HG03342 (cell line): ENCODE measurements at regions not wholly inside any gene's neighbourhood (a gene's known extent, or its start where the extent isn't known, plus 50 kb on each side); places are given as distances from the start of the nearest gene placed in this dataset.

Experiments
- ATAC-seq: cut with Tn5 transposase; IDR thresholded peaks from one replicate; pipeline ENCODE4 v1.9.1; 2021; ENCODE audit warnings: mild to moderate bottlenecking, moderate library complexity; ENCODE audit not compliant: unreplicated experiment

DNA sequence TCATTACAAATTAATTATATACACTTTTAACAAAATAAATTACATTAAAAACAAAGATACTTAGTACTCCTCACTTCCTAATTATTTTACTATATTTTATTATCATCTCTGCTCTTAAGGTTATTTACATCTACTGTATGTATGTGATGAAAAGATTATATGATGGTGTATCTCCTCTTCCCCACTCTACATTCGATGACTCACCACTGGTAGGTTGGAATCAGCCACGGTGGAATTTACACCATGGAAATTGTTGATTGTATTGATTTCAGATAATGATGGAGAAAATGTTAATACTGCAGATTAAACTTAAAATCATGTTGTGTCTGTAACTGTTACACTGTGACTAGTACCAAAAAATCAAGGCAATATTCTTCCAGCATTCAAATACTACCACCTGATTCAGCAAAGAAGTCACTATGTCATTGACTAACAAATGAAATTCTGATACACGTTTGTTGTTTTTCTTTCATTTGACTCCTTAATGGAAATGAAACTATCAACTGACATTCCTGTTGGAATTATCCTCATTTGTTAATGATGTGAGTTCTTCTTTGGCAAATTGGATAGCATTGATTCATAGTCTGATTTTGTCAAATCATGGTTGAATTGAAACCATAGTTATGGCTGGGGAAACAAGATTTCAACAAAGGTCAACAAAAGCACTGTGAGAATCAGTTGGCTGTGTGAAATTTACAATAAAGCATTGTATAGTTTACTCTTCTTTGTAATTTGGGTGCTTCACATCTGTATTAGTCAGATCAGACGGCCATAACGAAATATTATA, 69.0 kb upstream of the NLK start:
- ATAC-seq = no peak

DNA sequence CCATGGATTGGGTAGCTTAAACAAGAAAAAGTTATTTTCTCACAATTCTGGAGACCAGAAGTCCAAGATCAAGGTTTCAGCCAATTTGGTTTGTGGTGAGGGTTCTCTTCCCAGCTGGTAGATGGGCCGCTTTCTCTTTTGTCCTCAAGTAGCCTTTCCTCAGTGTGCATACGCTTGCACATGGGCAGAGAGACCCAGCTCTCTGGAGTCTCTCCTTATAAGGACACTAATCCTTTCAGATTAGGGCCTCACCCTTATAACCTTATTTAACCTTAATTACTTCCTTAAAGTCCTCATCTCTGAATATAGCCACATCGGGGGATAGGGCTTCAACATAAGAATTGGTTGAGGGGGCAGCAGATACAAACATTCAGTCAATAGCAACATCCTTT, 68.4 kb upstream of the NLK start:
- ATAC-seq = no peak

DNA sequence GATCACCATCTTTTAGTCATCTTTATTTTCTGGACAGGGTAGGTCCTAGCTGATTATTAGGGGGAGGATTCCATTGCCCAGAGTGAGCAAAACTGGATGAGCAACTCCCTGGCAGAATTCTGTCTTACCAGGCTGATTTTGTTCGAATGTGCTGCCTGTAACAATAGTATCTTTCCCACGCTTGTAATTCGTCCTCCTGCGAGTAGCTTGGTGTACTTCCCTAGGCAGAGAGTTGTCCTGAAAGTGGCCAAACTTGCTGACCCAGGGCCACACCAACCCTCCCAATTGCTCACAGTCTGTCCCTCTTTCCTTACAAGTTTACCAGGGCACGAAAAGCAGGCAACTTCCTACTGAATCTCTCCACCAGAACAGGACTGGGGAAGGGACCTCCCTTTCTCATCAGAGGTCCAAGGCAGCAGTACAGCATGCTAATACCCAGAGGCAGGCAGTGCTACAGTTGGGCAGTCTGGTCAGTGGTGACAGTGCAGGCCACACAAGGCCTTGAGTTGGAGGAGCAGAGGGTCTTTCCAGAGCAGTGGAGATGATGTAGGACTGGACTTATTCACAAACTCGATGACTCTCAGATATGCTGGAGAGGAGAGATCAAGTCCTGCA, 67.8 kb upstream of the NLK start:
- no peak for ATAC-seq

DNA sequence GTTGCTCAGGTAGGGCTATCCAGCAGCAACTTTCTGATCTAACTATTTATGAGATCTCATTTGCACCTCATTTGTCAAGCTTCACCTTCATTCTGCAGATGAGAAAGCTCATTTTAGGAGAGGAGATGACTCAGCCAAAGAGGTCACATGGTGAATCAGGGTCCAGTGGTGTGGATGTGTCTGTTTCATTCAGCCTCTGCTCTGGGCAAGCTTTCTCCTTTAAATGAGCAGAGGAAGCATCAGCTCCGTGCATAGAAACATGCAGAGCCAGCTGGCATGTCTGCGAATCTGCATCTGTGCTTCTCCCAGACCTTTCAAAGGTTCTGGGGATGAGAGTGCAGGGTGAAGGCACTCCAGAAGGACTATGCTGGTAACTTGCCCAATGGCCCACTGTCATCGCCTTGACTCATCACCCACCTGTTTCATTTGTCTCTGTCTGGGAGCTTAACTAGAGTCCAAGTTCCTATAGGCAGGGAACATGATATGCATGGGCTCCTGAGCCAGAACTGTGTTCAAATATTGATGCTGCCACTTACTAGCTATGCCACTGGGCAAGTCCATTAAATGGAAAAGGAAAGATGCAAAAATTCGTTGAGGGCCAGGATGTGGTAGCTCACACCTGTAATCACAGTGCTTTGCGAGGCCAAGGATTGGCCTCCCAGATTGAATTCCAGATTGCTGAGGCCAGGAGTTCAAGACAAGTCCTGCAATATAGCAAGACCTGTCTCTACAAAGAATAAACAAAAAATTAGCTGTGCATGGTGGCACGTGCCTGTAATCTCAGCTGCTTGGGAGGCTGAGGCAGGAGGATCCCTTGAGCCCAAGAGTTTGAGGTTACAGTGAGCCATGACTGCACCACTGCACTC, 67.1 kb upstream of the NLK start:
- ATAC-seq = no peak

DNA sequence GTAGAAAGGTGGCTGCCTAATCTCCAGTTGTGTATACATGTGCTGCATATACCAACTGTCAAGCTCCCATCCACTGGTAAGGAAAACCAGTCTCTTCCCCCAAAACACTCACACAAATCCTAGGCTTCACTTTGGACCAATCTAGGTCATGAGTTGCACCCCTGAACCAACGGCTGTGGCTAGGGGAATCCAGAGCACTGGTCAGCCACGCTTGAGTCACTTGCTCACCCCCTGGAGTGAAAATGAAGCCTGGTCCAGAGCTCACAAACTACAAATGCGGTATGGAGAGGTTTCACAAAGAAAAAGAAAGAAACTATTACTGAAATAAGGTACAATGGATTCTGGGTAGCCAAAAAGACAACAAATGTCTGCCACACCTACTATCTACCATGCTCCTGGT, 66.1 kb upstream of the NLK start:
- ATAC-seq = no peak

DNA sequence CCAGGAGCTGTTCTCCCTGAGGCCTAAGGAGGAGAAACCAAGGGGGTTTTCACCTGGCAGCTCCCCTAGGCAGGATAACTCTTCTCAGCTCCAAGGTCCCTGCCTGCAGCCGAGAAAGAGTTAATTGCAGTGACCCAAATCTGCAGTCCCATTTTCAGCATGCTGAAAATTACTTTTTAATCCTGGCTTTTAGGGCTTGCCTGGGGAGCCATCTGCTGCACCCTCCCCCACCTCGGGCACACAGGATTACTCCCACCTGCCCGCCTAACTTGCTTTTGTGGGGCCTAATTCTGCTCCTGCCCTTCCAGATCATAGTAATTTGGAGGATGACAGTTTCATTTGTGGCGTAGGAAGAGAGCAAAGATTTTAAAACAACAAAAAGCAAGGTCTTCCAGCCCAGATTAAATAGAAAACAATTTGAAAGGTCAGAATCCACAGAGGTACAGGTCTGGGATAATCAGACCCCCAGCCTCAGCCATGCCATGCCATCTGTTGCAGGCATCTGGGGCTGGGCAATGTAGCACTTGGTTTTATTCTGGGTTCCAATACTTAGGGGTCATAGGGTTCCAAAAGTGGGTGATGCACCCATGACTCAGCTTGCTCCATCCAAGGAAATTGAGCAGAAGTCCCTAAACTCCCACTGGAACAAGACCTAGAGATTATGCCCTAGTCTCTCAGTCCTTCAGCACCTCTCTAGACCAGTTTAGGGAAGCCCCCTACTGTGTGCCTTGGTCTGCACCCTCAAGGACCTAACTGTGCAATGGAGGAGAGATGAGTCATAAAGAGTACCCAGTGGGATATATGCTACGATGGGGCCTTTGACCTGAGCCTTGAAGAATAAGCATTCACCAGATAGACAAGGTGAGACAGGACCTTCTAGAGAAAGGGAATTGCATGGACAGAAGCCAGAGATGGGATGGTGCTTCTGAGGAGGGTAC, 64.5 kb upstream of the NLK start:
- no peak for ATAC-seq

DNA sequence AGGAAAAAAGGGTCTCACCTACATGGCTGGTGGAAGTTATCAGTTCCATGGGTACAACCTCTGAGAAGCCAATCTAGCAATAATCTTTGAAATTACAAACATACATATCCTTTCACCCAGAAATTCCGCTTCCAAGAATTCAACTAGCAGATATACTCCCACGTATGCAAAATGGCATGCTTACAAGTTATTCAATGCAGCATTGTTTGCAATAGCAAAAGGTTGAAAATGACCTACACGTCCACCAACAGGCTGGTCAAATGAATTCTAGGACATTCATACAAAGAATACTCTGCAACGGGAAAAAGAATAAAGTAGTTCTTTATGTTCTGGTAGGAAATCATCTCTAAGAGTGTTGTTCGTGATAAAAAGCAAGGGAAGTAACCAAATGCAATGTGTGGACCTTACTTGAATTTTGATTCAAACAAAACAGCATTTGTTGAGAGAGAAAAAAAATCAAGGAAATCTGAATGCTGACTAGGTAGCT, 63.7 kb upstream of the NLK start:
- ATAC-seq = no peak

DNA sequence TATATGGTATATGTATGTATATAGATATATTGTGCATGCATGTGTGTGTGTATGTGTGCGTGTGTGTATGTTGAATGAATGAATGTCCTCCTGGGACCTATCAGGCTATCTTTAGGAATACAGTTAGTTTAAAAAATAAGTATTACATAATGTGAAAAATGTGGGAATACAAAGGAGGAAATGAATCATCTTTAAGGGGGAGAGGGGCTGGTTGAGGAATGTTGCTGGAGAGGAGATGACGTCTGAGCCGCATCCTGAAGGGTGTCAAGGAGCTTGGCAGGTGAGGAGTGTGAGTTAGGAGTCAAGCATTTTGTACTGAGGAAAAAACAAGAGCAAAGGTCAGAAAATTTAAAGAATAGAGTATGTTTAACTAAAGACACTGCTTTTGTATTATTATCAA, 62.4 kb upstream of the NLK start:
- ATAC-seq = no peak

DNA sequence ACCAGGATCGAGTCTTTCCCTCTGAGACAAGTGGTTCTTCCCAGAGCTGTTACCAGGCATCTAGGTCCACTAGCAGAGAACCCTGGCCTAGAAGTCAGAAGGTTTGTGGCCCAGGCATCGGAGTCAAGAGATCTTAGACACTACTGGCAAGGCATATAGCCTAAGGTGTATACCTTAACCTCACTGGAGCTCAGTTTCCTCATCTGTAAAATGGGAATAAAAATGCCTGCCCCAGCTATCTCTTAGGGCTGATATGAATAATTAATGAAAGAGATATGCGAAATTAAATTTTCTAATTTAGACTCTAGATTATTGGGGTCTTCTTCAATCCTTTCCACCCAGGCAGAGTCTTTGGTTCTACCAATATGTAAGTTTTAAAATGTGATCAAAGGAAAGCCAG, 60.5 kb upstream of the NLK start:
- no peak for ATAC-seq

DNA sequence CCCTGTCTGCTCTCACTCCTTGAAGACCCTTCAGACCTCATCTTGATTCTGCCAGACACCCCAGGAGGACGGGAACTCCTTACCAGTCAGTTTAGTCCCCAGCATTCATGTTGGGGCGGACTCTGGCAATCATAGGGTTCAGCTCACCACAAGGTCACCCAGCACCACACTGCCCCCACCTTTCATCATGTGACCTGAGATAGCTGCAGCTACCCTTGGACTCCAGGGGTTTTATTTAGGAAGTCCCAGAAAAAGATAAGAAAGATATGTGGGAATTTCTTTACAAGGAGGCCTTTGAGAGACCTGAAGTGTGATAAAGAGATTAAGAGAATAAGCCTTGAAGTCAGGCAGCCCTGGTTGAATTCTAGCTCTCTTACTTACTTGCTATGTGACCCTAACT, 59.8 kb upstream of the NLK start:
- no peak for ATAC-seq

DNA sequence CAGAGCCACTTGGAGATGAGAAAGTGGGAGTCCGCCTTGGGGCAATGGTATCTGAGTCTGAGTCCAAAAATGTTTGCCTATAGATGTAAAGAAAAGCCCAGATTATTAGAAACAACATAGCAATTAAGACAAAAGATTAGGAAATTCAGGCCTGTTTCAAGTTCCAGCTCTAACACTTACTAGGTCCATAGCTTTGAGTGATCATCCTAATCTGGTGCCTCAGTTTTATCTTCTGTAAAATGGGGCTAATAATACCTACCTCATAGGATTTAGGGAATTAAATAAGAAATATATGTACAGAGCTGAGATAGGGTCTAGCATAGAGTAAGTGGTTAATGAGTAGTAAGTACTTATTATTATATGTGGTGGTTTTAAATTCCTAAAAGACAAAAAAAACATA, 58.6 kb upstream of the NLK start:
- no peak for ATAC-seq

DNA sequence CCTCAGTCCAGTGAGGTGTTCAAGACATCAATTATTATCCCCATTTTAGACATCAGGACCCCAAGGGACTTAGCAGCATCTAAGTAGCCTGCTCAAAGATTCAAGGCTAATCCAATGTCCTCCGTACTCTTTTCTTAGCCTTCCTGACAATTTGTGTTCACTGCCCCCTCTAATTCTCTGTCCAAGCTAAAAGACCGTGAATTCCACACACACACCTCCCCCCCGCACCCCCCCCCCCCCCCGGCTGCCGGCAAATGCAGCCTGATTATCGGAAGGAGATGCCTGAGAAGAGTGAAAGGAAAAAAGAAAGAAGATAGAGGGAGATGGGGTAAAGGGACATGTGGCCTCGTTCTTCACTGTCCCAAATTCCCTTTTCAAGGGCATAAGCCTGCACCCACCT, 58.1 kb upstream of the NLK start:
- no peak for ATAC-seq

DNA sequence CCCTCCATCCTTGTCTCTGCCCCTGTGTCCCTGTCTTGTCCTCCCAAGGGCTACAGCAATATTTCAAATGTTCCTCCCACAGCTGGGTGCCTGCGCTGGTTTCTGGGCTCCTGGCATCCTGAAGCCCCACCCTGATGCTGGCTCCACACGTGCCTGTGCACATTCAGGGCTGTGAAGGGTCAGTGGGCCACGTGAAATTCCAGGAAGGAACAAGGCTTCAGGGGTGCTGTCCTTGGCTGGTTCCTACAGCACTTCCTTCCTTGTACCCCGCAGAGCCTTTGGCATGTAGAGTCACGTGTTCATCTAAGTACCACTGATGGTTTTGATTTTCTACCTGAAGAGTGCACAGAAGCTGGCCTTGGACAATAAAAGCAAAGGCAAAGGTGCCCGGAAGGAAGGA, 57.7 kb upstream of the NLK start:
- no peak for ATAC-seq

DNA sequence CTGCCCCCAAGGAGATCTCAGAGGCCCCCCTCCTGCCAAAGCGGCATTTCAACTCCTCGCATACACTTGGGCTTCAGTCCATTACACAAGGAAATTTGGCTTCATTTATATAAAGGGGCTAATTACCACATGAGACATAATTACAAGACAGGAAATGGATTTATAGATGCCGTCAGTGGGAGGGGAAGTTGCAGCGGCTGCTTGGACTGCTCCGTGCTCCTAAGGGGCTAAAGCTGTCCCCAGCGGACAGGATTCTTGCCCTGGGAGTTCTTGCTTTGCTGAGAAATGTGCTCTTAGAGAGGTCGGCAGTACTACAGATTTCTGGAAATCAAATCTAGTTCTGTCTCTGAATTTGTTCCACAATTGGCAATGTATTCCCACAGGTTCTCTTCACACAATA, 57.2 kb upstream of the NLK start:
- no peak for ATAC-seq

DNA sequence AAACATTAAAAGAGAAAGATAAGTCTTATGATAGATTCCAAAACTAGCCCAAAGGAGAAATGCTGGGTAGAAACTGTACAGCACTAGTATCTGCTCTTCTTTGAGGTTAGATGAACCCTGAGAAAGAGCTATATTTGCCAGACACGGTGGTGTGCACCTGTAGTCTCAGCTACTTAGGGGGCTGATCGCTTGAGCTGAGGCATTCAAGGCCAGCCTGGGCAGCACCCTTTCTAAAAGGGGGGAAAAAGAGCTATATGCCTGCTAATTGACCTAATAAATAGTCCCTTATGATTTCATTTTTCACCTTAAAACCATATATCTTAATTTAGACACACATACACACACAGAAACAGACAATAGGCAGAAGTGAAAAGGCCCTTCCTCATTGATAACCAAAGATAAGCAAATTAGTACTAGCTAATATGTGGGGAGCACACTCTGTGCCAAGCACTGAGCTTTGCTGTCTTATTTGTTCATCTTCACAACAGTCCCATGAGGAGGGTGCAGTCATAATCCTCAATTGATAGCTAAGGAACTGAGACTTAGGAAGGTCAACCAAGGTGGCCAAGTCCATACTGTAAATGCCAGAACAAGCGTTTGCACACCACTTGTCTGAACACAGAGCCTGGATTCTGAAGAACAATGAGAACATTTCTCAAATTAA, 56.6 kb upstream of the NLK start:
- peak; percentile 53 for ATAC-seq

DNA sequence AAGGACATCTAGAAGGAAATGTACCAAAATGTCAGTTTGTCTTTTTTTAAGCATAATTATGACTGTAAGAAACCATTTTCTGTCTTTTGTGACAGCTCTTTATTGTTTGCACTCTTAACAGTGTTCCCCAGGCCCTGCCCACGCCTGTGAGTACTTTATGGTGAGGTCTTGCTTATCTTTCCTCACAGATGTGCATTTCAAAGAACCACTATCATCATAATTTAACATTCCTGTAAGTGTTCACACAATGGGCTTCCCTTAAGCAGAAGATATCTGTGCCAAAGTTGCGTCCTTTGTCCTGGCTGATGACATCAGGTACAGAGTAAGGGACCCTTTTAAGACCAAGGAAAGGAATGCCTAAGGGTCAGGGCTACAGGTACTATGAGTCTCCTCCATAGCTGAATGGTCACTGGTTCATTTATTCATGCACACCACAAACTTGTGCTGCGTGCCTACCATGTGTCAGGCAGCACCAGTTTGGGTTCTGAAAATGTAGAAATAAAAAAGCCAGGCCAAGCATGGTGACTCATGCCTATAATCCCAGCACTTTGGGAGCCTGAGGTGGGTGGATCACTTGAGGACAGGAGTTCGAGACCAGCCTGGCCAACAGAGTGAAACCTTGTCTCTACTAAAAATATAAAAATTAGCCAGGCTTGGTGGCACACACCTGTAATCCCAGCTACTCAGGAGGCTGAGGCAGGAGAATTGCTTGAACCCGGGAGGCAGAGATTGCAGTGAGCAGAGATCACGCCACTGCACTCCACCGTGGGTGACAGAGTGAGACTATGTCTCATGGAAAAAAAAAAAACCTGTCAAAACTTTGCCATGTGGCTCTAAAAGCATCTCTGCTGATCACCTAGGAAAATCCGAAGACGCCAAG, 55.4 kb upstream of the NLK start:
- no peak for ATAC-seq

DNA sequence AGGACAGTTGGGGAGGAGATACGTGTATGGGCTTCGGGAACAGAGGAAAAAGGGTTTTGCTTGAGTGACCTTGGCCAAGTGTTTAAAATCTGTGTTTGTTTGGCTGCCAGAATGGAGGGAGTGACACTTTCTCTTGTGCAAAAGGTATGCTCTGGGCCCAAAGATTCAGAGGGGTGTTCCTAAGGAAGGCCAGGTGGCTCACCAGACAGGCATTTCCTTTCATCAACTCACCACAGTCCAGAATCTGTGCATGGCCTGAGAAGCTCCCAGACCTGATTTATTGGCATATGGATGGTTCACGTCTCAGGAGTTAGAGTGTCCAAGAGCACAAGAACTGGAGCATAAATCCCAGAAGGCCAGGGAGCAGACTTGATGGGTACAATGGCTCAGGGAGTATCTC, 53.4 kb upstream of the NLK start:
- no peak for ATAC-seq

DNA sequence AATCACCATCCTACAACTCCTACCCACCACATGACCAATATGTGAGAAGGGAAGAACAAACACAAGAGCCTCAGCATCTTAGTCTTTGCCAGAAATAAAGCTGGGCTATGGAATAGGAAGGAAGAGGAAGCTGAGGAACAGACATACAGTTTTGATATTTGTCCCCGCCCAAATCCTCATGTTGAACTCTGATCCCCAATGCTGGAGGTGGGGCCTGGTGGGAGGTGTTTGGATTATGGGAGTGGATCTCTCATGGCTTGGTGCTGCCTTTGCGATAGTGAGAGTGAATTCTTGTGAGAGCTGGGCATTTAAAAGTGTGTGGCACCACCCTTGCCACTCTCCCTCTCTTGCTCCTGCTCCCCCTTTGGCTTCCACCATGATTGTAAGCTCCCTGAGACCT, 52.4 kb upstream of the NLK start:
- no peak for ATAC-seq

DNA sequence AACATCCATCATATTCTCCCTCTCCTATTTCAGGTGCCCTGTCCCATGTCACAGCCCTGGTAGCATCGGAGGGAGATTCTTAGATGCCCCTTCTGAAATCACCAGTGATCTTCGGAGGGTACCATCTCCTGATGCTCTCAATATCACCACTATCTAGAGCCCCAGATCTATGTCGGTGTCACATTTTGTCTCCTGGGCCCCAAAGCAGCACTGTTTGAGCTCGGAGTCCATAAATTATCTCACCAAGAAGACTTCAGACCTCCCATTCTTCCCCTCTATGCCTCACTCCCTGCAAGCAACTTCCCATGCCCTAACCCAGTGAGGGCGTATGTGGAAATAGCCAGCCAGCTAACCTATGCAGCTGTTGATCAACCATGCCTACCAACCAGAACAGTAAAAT, 51.5 kb upstream of the NLK start:
- no peak for ATAC-seq
